K562 (cell line): ENCODE measurements at regions not wholly inside any gene's neighbourhood (a gene's known extent, or its start where the extent isn't known, plus 50 kb on each side); places are given as distances from the start of the nearest gene placed in this dataset.

Experiments used
- ATAC-seq: fragments of 200-7000 bp; cut with Tn5 transposase; 3 replicates; pipeline ENCODE4 v1.9.1; 2020; ENCODE audit warnings: moderate library complexity
- BruUV-seq: library from RNA; stranded (reverse); fragments of 400-500 nt; replicated peaks from 2 replicates; lab custom pipeline; 2021; lab: Mats Ljungman, UMichigan
- CTCF ChIA-PET: fragments of 300-600 bp; formaldehyde crosslinking; extraction: SDS; loops from one replicate; lab custom pipeline; 2021; ENCODE audit warnings: low intra/inter-chr PET ratio; lab: Yijun Ruan, JAX
- POLR2A ChIA-PET: fragments of 300-600, 350-650 bp; sonication (Branson Sonifier 250); formaldehyde crosslinking; extraction: SDS; loops from one replicate; lab custom pipeline; 2021; ENCODE audit warnings: antibody characterized with exemption, inconsistent platforms; lab: Yijun Ruan, JAX
- DNase-seq, 4 experiments: peaks; one replicate each; pipeline versions ENCODE4 v3.0.0 to v3.0.0-alpha.2; 2011 to 2018; ENCODE audit warnings: low spot score in 3 of 4, mixed read lengths in 3 of 4; ENCODE audit errors: extremely low read depth in 1 of 4
- FAIRE-seq: peaks from 2 replicates; lab custom pipeline; 2011; peaks lifted over from hg19 to GRCh38; lab: Jason Lieb, UNC
- H2AFZ ChIP-seq: 2 replicates; pipeline ENCODE4 v1.6.0; 2011; ENCODE audit warnings: low read depth, low read length, control low read depth, inconsistent platforms
- H3K27ac ChIP-seq: fragments of 200-600 bp; 3 replicates; pipeline ENCODE4 v1.8.0; 2011; ENCODE audit warnings: low read depth, mild to moderate bottlenecking, control low read depth, inconsistent platforms, low read length, moderate library complexity, mixed read lengths; ENCODE audit errors: extremely low read depth
- H3K27me3 ChIP-seq, 2 experiments: fragments of 300-600 bp in 1 of 2; 2 replicates in 1 of 2; 3 replicates in 1 of 2; pipeline versions ENCODE4 v1.6.0 to v1.8.0; 2011; ENCODE audit warnings: inconsistent platforms in 2 of 2, low read length in 2 of 2, mild to moderate bottlenecking in 1 of 2, mixed read lengths in 1 of 2, moderate library complexity in 1 of 2; ENCODE audit not compliant: control insufficient read depth in 2 of 2, insufficient read depth in 2 of 2
- H3K36me3 ChIP-seq: fragments of 300-600 bp; 3 replicates; pipeline ENCODE4 v1.8.0; 2011; ENCODE audit warnings: mild to moderate bottlenecking, low read length, inconsistent platforms; ENCODE audit not compliant: control insufficient read depth, insufficient read depth
- H3K4me1 ChIP-seq, 2 experiments: fragments of 200-600 bp in 1 of 2; replicated peaks in 1 of 2; 2 replicates in 1 of 2; 3 replicates in 1 of 2; pipeline versions ENCODE4 v1.5.1 to v1.8.0; 2011; ENCODE audit warnings: inconsistent platforms in 2 of 2, low read length in 2 of 2, mild to moderate bottlenecking in 1 of 2, mixed read lengths in 1 of 2, moderate library complexity in 1 of 2; ENCODE audit not compliant: control insufficient read depth in 2 of 2, insufficient read depth in 2 of 2
- H3K4me2 ChIP-seq: 2 replicates; pipeline ENCODE4 v1.6.1; 2011; ENCODE audit warnings: low read length, control low read depth, inconsistent platforms, mixed read lengths; ENCODE audit not compliant: insufficient read depth
- H3K4me3 ChIP-seq: fragments of 200-600 bp; sonication (generic), shearing (Covaris generic); 2 replicates; pipeline ENCODE4 v1.5.1; 2016; ENCODE audit warnings: control low read depth, inconsistent platforms
- H3K79me2 ChIP-seq: fragments of 200-600 bp; 3 replicates; pipeline ENCODE4 v1.8.0; 2011; ENCODE audit warnings: low read length, inconsistent platforms; ENCODE audit not compliant: control insufficient read depth, insufficient read depth
- H3K9ac ChIP-seq, 2 experiments: 2 replicates each; pipeline versions ENCODE4 v1.6.0 to v1.6.1; 2011; ENCODE audit warnings: low read depth in 2 of 2, low read length in 2 of 2, control low read depth in 1 of 2, inconsistent platforms in 1 of 2, mild to moderate bottlenecking in 1 of 2, mixed read lengths in 1 of 2; ENCODE audit not compliant: insufficient read depth in 1 of 2
- H3K9me1 ChIP-seq: one replicate; pipeline ENCODE4 v1.6.0; 2011; ENCODE audit warnings: inconsistent platforms, mild to moderate bottlenecking, low read length, moderate library complexity; ENCODE audit not compliant: control insufficient read depth, insufficient read depth
- H3K9me3 ChIP-seq: replicated peaks from 2 replicates; pipeline ENCODE4 v1.5.1; 2011; ENCODE audit warnings: low read depth, low read length, inconsistent platforms; ENCODE audit not compliant: control insufficient read depth, insufficient read depth
- H4K20me1 ChIP-seq: replicated peaks from 2 replicates; pipeline ENCODE4 v1.6.1; 2011; ENCODE audit warnings: low read length, inconsistent platforms, mixed read lengths; ENCODE audit not compliant: control insufficient read depth, insufficient read depth
- CEBPB ChIP-seq: fragments of 450-650 bp; IDR thresholded peaks from 2 replicates; pipeline ENCODE4 v1.6.1; 2016; ENCODE audit warnings: missing genetic modification characterization, missing compliant biosample characterization
- CXXC5 ChIP-seq: fragments of 250-450 bp; sonication (Bioruptor Pico); IDR thresholded peaks from 2 replicates; pipeline ENCODE4 v1.8.0; 2022; ENCODE audit warnings: inconsistent platforms, mild to moderate bottlenecking, moderate library complexity
- FOXM1 ChIP-seq, 2 experiments: fragments of 450-650 bp in 1 of 2; sonication (generic) in 1 of 2; formaldehyde crosslinking in 1 of 2; IDR thresholded peaks; 2 replicates each; pipeline versions ENCODE4 v1.6.1 to v1.9.0; 2017 to 2022; ENCODE audit warnings: low read depth in 2 of 2, mild to moderate bottlenecking in 2 of 2, missing genetic modification reagents in 1 of 2, moderate library complexity in 1 of 2
- FOXP1 ChIP-seq: sonication (generic); formaldehyde crosslinking; IDR thresholded peaks from 2 replicates; pipeline ENCODE4 v1.8.0; 2022; ENCODE audit warnings: mild to moderate bottlenecking, missing genetic modification reagents
- HIVEP1 ChIP-seq: fragments of 250-450 bp; sonication (Bioruptor Pico); IDR thresholded peaks from 2 replicates; pipeline ENCODE4 v1.4.0; 2020; ENCODE audit warnings: mild to moderate bottlenecking
- LEF1 ChIP-seq: fragments of 450-650 bp; IDR thresholded peaks from 2 replicates; pipeline ENCODE4 v1.6.1; 2016; ENCODE audit warnings: mild to moderate bottlenecking
- NCOA2 ChIP-seq, 2 experiments: fragments of 450-650 bp; IDR thresholded peaks; 2 replicates each; pipeline ENCODE4 v1.6.1; 2018; ENCODE audit warnings: mild to moderate bottlenecking in 2 of 2, moderate library complexity in 1 of 2; ENCODE audit not compliant: partially characterized antibody in 2 of 2
- NFATC3 ChIP-seq: fragments of 450-650 bp; IDR thresholded peaks from 2 replicates; pipeline ENCODE4 v1.6.1; 2017; ENCODE audit warnings: mild to moderate bottlenecking
- POLR2AphosphoS2 ChIP-seq: IDR thresholded peaks from 2 replicates; pipeline ENCODE4 v1.6.1; 2012; ENCODE audit warnings: low read length, improper control_type of control experiment
- SAP30 ChIP-seq: fragments of 200-600 bp; sonication (generic); IDR thresholded peaks from 2 replicates; pipeline ENCODE4 v1.6.1; 2012; ENCODE audit warnings: borderline replicate concordance, low read depth, mild to moderate bottlenecking, moderate library complexity, low read length, control low read depth, inconsistent platforms; ENCODE audit not compliant: insufficient read depth, poor library complexity, severe bottlenecking
- SMAD2 ChIP-seq: fragments of 150-350 bp; IDR thresholded peaks from 2 replicates; pipeline ENCODE4 v1.6.1; 2014; ENCODE audit warnings: low read depth, mild to moderate bottlenecking, low read length
- SOX6 ChIP-seq: fragments of 450-650 bp; IDR thresholded peaks from 2 replicates; pipeline ENCODE4 v1.6.1; 2014; ENCODE audit warnings: mild to moderate bottlenecking
- TAF1 ChIP-seq: IDR thresholded peaks from 2 replicates; pipeline ENCODE4 v1.6.1; 2011; ENCODE audit warnings: mild to moderate bottlenecking, low read length, moderate library complexity; ENCODE audit not compliant: insufficient read depth, control insufficient read depth, severe bottlenecking; ENCODE audit errors: extremely low read depth
- ZBTB40 ChIP-seq, 2 experiments: fragments of 450-650 bp in 1 of 2; sonication (generic) in 1 of 2; formaldehyde crosslinking in 1 of 2; IDR thresholded peaks; 2 replicates each; pipeline versions ENCODE4 v1.7.1 to v1.9.0; 2016 to 2022; ENCODE audit warnings: inconsistent platforms in 1 of 2, mild to moderate bottlenecking in 1 of 2, missing genetic modification reagents in 1 of 2
- ZNF232 ChIP-seq: sonication (generic); formaldehyde crosslinking; IDR thresholded peaks from 2 replicates; pipeline ENCODE4 v1.8.0; 2022; ENCODE audit warnings: mild to moderate bottlenecking, missing genetic modification reagents
- ZNF41 ChIP-seq: fragments of 250-450 bp; sonication (Bioruptor Pico); conservative IDR thresholded peaks from 2 replicates; pipeline ENCODE4 v1.4.0; 2020; ENCODE audit warnings: mild to moderate bottlenecking
- WGBS: fragments of 100-300 bp; shearing (Covaris generic); methylation state at CpG from one replicate; pipeline ENCODE4 v1.1.6; 2016; ENCODE audit warnings: low coverage, mixed read lengths; ENCODE audit not compliant: insufficient coverage; ENCODE audit errors: missing lambda C conversion rate; 5-methylcytosine and 5-hydroxymethylcytosine counted together
- in situ Hi-C: fragments of 300-500 bp; cut with MboI; formaldehyde crosslinking; loops from 4 replicates; pipeline ENCODE4 v1.15.0; 2018; ENCODE audit warnings: inconsistent platforms, mixed read lengths
- intact Hi-C: fragments of 100-400 bp; cut with micrococcal nuclease; formaldehyde crosslinking; loops from 2 replicates; pipeline ENCODE4 v1.14.2; 2022

GRCh38 chr5:133751421-133751820 lies 139.1 kb upstream of the FSTL4 start:
- H3K79me2 ChIP-seq: no peaks in the 10 kb centered on the region
- FAIRE-seq: no peak
- in situ Hi-C loops (no loop called here), intact Hi-C loops (loop anchor here (5.0 to 10.0 kb wide), 2 partner anchors 113 to 191 kb away; no protein-coding TSS in a partner anchor)
- no TSS peak for BruUV-seq
- H3K9me1 ChIP-seq: no peaks in the 10 kb centered on the region
- H3K4me1 ChIP-seq: no peaks in the 10 kb centered on the region
- H3K9me3 ChIP-seq: no peaks in the 10 kb centered on the region
- H3K9ac ChIP-seq: no peak overlapping the region
- WGBS: 0% methylated on average over 7 of the region's 7 CpGs
- no peaks in the 10 kb centered on the region for H3K36me3 ChIP-seq
- peaks cover 3 to 6% of the 10 kb centered on the region in 2 experiments; a peak in 3 of 5 replicates for H3K27me3 ChIP-seq
- H3K4me2 ChIP-seq: no peak overlapping the region
- H3K27ac ChIP-seq: no peak overlapping the region
- DNase-seq: no peak
- no peaks in the 10 kb centered on the region for H4K20me1 ChIP-seq
- no peak overlapping the region for H2AFZ ChIP-seq
- ATAC-seq: no peak
- ChIA-PET POLR2A (no interaction called here), CTCF (no interaction called here)
- H3K4me3 ChIP-seq: no peak overlapping the region
- TF ChIP-seq NFATC3 (no peak), SAP30 (no peak), ZBTB40 (IDR thresholded peaks at IDR 0.05) (no peak), ZBTB40 (CRISPR knock-in tag; IDR thresholded peaks at IDR 0.05) (no peak), FOXP1 (no peak), POLR2AphosphoS2 (no peak), CXXC5 (no peak), SMAD2 (no peak), ZNF41 (CRISPR knock-in tag) (no peak), ZNF232 (CRISPR knock-in tag) (no peak), FOXM1 (IDR thresholded peaks at IDR 0.05; ENCODE audit: low read depth) (no peak), FOXM1 (CRISPR knock-in tag; IDR thresholded peaks at IDR 0.05; ENCODE audit: low read depth) (no peak), NCOA2 (IDR thresholded peaks at IDR 0.05; ENCODE audit: partially characterized antibody in 2 of 2) (no peak), HIVEP1 (no peak), CEBPB (tag) (no peak), LEF1 (no peak), TAF1 (no peak), SOX6 (no peak)
